ENCODE measurements at regions not wholly inside any gene's neighbourhood (a gene's known extent, or its start where the extent isn't known, plus 50 kb on each side); places are given as distances from the start of the nearest gene placed in this dataset.

- Histone ChIP-seq H3K9me3 (replicated peaks) (no peaks in the 10 kb centered on the region), H3K4me3 (no peak overlapping the region), H3K4me1 (replicated peaks) (no peaks in the 10 kb centered on the region), H3K27me3 (replicated peaks) (no peaks in the 10 kb centered on the region), H3K36me3 (no peaks in the 10 kb centered on the region), H3K27ac (no peak overlapping the region)
- no peak for DNase-seq (ENCODE audit: low read depth in 1 of 2, low spot score in 2 of 2)
These were observed 268.0 kb upstream of the ANO3 start for GRCh38 chr11:26063915-26064314.

DNA sequence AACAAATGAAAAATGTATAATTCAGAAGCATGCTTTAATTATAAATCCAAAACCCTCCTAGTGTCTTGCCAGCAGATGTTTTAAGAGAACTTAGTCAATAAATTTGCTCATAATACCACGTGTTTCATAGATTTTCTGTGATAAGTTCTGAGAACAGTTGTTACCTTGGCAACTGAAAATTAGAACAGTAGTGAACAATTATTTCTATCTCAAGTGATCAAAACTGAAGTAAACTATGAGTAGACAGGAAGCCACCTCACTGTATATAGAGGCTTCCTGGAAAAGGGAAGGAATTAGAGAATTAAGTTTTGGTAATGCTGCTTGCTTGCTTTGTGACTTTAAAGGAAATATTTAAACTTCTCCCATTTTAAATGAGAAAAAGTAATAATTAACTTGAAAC is 266.0 kb upstream of the ANO3 start:
- Histone ChIP-seq H3K27ac (no peak overlapping the region), H3K4me3 (no peak overlapping the region), H3K4me1 (replicated peaks) (no peaks in the 10 kb centered on the region), H3K9me3 (replicated peaks) (no peaks in the 10 kb centered on the region), H3K27me3 (replicated peaks) (no peaks in the 10 kb centered on the region), H3K36me3 (no peaks in the 10 kb centered on the region)
- DNase-seq (ENCODE audit: low read depth in 1 of 2, low spot score in 2 of 2), result no peak

DNA sequence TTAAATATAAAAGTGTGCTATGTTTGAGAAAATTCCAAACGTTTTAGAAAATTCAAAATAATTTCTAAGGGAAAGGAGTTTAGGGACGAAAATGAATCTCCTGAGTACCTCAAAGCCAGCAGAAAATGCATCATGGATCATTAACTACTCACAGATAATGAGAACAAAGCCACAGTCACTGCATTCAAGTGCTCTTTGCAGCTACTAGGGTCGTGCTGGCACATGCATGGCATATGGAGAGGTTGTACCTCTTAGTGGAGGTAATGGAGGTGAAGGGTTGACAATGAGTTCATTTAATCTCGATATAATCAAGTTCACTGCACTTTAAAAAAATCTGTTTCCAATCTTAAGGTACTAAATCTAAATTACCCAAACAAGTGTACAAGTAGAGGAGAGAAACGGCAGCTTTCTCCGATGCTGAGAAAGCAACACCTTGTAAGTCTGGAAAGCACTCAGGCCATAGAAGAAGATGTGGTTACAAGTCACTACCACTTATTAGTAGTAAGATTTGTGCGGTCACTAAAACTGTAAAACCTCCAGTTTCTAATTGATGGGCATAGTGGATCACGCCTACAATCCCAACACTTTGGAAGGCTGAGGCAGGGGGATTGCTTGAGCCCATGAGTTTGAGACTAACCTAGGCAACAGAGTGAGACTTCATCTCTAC is 261.1 kb upstream of the ANO3 start:
- no peaks in the 10 kb centered on the region for H3K27me3 ChIP-seq (replicated peaks)
- H3K4me3 ChIP-seq, result no peak overlapping the region
- no peak overlapping the region for H3K27ac ChIP-seq
- H3K9me3 ChIP-seq (replicated peaks), result no peaks in the 10 kb centered on the region
- DNase-seq (ENCODE audit: low read depth in 1 of 2, low spot score in 2 of 2), result no peak
- H3K4me1 ChIP-seq (replicated peaks), result no peaks in the 10 kb centered on the region
- no peaks in the 10 kb centered on the region for H3K36me3 ChIP-seq

- no peak for DNase-seq (ENCODE audit: low read depth in 1 of 2, low spot score in 2 of 2)
- H3K9me3 ChIP-seq (replicated peaks), result no peaks in the 10 kb centered on the region
- no peaks in the 10 kb centered on the region for H3K27me3 ChIP-seq (replicated peaks)
- H3K4me1 ChIP-seq (replicated peaks), result no peaks in the 10 kb centered on the region
- no peak overlapping the region for H3K4me3 ChIP-seq
- no peak overlapping the region for H3K27ac ChIP-seq
- H3K36me3 ChIP-seq, result no peaks in the 10 kb centered on the region
These were observed 259.2 kb upstream of the ANO3 start for GRCh38 chr11:26072614-26073153.

- H3K27ac ChIP-seq, result no peak overlapping the region
- H3K36me3 ChIP-seq, result no peaks in the 10 kb centered on the region
- no peaks in the 10 kb centered on the region for H3K4me1 ChIP-seq (replicated peaks)
- no peaks in the 10 kb centered on the region for H3K27me3 ChIP-seq (replicated peaks)
- H3K9me3 ChIP-seq (replicated peaks), result no peaks in the 10 kb centered on the region
- DNase-seq (ENCODE audit: low read depth in 1 of 2, low spot score in 2 of 2), result no peak
- H3K4me3 ChIP-seq, result no peak overlapping the region
These were observed 258.3 kb upstream of the ANO3 start for GRCh38 chr11:26073646-26074045.

DNA sequence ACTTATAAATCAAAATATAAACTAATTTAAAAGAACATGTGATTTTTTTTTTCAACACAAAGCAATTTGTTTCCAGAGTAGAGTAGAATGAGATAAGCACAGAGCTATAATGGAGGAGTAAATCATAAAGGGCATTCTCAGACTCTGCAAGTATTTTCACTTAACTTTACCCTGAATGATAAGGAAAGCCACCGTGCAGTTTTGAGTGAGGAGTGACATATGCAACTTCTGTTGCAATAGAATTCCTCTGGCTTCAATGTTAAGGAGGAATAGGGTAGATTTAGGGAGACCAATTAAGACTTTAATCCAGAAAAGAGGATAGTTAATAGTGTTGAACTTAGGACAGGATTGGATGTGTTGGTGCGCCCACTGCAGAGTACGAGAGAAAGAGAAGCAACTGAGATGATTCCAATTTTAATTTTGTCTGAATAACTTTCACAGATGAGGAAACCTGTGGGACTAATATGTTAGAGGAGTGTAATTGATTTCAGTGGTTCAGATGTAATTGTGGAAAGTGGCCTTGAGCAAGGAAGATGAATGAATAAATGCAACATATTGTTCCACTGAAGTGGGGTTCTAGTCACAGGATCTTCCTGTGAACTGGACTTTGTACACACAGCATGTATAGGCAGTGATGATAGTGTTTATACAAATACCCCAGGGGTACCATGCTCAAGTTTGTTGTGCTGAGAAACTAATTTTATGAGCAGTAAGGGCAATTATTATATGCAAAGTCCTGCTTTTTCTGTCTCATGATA is 255.5 kb upstream of the ANO3 start:
- H3K27me3 ChIP-seq (replicated peaks), result no peaks in the 10 kb centered on the region
- H3K36me3 ChIP-seq, result no peaks in the 10 kb centered on the region
- no peaks in the 10 kb centered on the region for H3K4me1 ChIP-seq (replicated peaks)
- H3K27ac ChIP-seq, result no peak overlapping the region
- no peaks in the 10 kb centered on the region for H3K9me3 ChIP-seq (replicated peaks)
- DNase-seq (ENCODE audit: low read depth in 1 of 2, low spot score in 2 of 2), result no peak
- H3K4me3 ChIP-seq, result no peak overlapping the region

- Histone ChIP-seq H3K9me3 (replicated peaks) (no peaks in the 10 kb centered on the region), H3K27me3 (replicated peaks) (no peaks in the 10 kb centered on the region), H3K4me1 (replicated peaks) (no peaks in the 10 kb centered on the region), H3K27ac (no peak overlapping the region), H3K4me3 (no peak overlapping the region), H3K36me3 (no peaks in the 10 kb centered on the region)
- DNase-seq (ENCODE audit: low read depth in 1 of 2, low spot score in 2 of 2), result no peak
These were observed 253.6 kb upstream of the ANO3 start for GRCh38 chr11:26078231-26078821.

GRCh38 chr11:26084313-26084712 is 247.6 kb upstream of the ANO3 start:
- Histone ChIP-seq H3K36me3 (no peaks in the 10 kb centered on the region), H3K27ac (no peak overlapping the region), H3K4me1 (replicated peaks) (no peaks in the 10 kb centered on the region), H3K9me3 (replicated peaks) (no peaks in the 10 kb centered on the region), H3K4me3 (no peak overlapping the region), H3K27me3 (replicated peaks) (no peaks in the 10 kb centered on the region)
- DNase-seq (ENCODE audit: low read depth in 1 of 2, low spot score in 2 of 2), result no peak

DNA sequence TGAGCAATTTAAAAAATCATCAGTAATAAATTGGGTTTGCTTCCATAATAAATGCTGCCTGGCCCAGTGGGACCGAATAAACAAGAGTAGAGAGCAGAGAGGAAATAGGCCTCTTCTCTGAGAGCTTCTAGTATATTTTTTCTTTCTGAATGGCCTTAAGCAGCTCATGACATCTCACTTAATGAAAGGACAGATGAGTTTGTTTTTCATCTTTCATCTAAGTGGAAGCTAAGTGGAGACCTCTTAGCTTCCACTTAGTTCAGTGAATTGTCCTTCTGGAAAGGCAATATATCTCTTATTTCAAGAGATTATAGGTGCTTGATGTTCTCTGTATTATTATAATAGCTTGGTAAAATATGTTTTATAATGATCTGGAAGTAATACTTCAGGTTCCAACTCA is 245.9 kb upstream of the ANO3 start:
- H3K4me1 ChIP-seq (replicated peaks), result no peaks in the 10 kb centered on the region
- H3K4me3 ChIP-seq, result no peak overlapping the region
- H3K27ac ChIP-seq, result no peak overlapping the region
- H3K36me3 ChIP-seq, result no peaks in the 10 kb centered on the region
- no peaks in the 10 kb centered on the region for H3K27me3 ChIP-seq (replicated peaks)
- H3K9me3 ChIP-seq (replicated peaks), result no peaks in the 10 kb centered on the region
- no peak for DNase-seq (ENCODE audit: low read depth in 1 of 2, low spot score in 2 of 2)

DNA sequence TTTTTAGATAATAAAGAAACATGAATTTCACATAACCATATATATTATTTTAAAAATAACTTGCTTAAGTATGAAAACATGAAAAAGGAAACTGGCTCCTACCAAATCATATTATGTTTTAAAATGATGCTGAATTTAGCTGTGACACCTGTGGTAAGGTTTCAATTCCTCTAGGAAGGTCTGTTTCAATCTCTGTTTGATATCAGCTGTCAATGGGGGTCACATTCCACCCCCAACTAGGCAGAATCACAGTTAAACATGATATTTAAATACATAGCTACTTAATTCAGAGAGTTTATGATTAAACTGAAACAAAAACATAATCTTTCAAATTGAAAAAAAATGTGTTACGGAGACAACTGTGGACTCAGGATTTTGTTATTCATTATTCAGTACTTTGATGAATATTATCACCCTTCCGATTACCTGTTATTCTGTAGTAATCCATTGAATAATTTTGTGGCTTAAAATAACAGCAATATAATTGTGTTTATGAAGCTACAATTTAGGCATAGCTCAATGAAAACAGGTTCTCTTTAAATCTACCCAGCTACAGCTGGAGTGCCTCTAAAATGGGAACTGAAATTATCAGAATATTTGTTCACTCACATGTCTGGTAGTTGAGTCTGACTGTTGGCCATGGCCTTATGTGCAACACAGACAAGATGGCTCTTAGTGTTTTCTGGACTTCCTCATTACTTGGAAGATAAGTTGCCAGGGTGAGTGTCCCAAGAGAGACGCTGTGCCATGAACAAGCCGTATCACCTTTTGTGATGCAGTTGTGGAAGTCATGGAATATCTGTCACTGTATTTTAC is 244.6 kb upstream of the ANO3 start:
- Histone ChIP-seq H3K4me3 (no peak overlapping the region), H3K4me1 (replicated peaks) (no peaks in the 10 kb centered on the region), H3K36me3 (no peaks in the 10 kb centered on the region), H3K9me3 (replicated peaks) (no peaks in the 10 kb centered on the region), H3K27me3 (replicated peaks) (no peaks in the 10 kb centered on the region), H3K27ac (no peak overlapping the region)
- DNase-seq (ENCODE audit: low read depth in 1 of 2, low spot score in 2 of 2), result no peak

GRCh38 chr11:26088391-26088790 is 243.5 kb upstream of the ANO3 start:
- no peak overlapping the region for H3K4me3 ChIP-seq
- H3K36me3 ChIP-seq, result no peaks in the 10 kb centered on the region
- H3K27me3 ChIP-seq (replicated peaks), result no peaks in the 10 kb centered on the region
- DNase-seq (ENCODE audit: low read depth in 1 of 2, low spot score in 2 of 2), result no peak
- H3K4me1 ChIP-seq (replicated peaks), result no peaks in the 10 kb centered on the region
- H3K9me3 ChIP-seq (replicated peaks), result no peaks in the 10 kb centered on the region
- no peak overlapping the region for H3K27ac ChIP-seq

DNA sequence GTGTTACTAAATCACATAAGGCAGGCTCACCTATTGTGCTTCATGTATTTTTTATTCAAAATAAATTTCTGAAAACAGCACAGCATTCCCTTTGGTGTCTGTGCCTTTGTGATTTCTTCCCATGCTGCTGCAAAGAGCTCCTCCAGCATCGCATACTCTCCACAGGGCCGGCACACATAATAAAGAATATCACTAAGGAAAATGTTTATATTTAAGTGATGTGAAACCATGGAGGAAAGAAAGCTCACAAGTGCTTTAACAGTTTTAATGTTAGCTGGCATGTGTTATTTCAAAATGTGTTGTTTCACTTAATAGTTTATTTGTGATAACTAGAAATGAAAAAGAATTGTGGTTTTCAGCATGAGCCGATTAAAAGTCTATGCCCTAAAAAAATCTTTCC is 241.3 kb upstream of the ANO3 start:
- Histone ChIP-seq H3K27me3 (replicated peaks) (no peaks in the 10 kb centered on the region), H3K9me3 (replicated peaks) (no peaks in the 10 kb centered on the region), H3K4me1 (replicated peaks) (no peaks in the 10 kb centered on the region), H3K36me3 (no peaks in the 10 kb centered on the region), H3K4me3 (no peak overlapping the region), H3K27ac (no peak overlapping the region)
- no peak for DNase-seq (ENCODE audit: low read depth in 1 of 2, low spot score in 2 of 2)

DNA sequence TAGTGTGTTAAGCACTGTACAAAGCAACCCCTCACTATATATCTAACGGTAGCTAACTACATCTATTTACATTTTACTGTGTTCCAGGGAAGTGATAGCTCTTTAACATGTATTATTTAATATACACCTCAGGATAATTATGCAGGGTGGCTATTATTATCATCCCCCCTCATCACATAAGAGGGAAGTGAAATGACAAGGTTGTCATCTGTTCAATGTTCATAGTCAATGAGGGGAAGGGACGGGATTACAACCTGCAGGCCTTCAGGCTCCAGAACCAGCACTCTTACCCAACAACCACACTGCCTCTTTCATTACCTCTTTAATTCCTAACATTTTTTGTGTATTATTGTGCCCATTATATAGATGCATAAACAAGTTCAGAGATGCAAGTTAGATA is 238.7 kb upstream of the ANO3 start:
- no peaks in the 10 kb centered on the region for H3K4me1 ChIP-seq (replicated peaks)
- no peaks in the 10 kb centered on the region for H3K27me3 ChIP-seq (replicated peaks)
- no peak overlapping the region for H3K4me3 ChIP-seq
- H3K27ac ChIP-seq, result no peak overlapping the region
- no peaks in the 10 kb centered on the region for H3K9me3 ChIP-seq (replicated peaks)
- no peak for DNase-seq (ENCODE audit: low read depth in 1 of 2, low spot score in 2 of 2)
- H3K36me3 ChIP-seq, result no peaks in the 10 kb centered on the region

GRCh38 chr11:26095340-26095739 is 236.6 kb upstream of the ANO3 start:
- no peaks in the 10 kb centered on the region for H3K4me1 ChIP-seq (replicated peaks)
- no peaks in the 10 kb centered on the region for H3K27me3 ChIP-seq (replicated peaks)
- H3K27ac ChIP-seq, result no peak overlapping the region
- no peaks in the 10 kb centered on the region for H3K36me3 ChIP-seq
- no peaks in the 10 kb centered on the region for H3K9me3 ChIP-seq (replicated peaks)
- DNase-seq (ENCODE audit: low read depth in 1 of 2, low spot score in 2 of 2), result no peak
- no peak overlapping the region for H3K4me3 ChIP-seq

All from SJSA1 (cell line).